Duodenal mucosa (tissue), 2 donors: ENCODE measurements at regions not wholly inside any gene's neighbourhood (a gene's known extent, or its start where the extent isn't known, plus 50 kb on each side); places are given as distances from the start of the nearest gene placed in this dataset.

ENCODE experiments used
- H3K27ac ChIP-seq: one replicate; pipeline ENCODE4 v1.7.0; 2013; ENCODE audit warnings: low read depth, low read length
- H3K27me3 ChIP-seq, 2 donors: one replicate each; pipeline ENCODE4 v1.7.0; 2013; ENCODE audit warnings: low read length in 2 of 2, control low read depth in 1 of 2; ENCODE audit not compliant: insufficient read depth in 2 of 2, control insufficient read depth in 1 of 2
- H3K36me3 ChIP-seq, 2 donors: one replicate each; pipeline ENCODE4 v1.7.0; 2013; ENCODE audit warnings: low read length in 2 of 2, control low read depth in 1 of 2; ENCODE audit not compliant: insufficient read depth in 2 of 2, control insufficient read depth in 1 of 2
- H3K4me1 ChIP-seq, 2 donors: one replicate each; pipeline ENCODE4 v1.7.0; 2013; ENCODE audit warnings: low read length in 2 of 2, control low read depth in 1 of 2; ENCODE audit not compliant: insufficient read depth in 2 of 2, control insufficient read depth in 1 of 2
- H3K4me3 ChIP-seq, 2 donors: one replicate each; pipeline ENCODE4 v1.7.0; 2013; ENCODE audit warnings: low read length in 2 of 2, low read depth in 1 of 2
- H3K9ac ChIP-seq, 2 donors: one replicate each; pipeline ENCODE4 v1.7.0; 2013; ENCODE audit warnings: low read length in 2 of 2, low read depth in 1 of 2
- H3K9me3 ChIP-seq, 2 donors: one replicate each; pipeline ENCODE4 v1.7.0; 2013; ENCODE audit warnings: low read length in 2 of 2, control low read depth in 1 of 2; ENCODE audit not compliant: control insufficient read depth in 1 of 2

- H3K36me3 ChIP-seq, result no peaks in the 10 kb centered on the region
- no peak overlapping the region for H3K4me3 ChIP-seq
- H3K4me1 ChIP-seq, result no peaks in the 10 kb centered on the region
- H3K9me3 ChIP-seq, result no peaks in the 10 kb centered on the region
- no peak overlapping the region for H3K9ac ChIP-seq
- no peak overlapping the region for H3K27ac ChIP-seq
- H3K27me3 ChIP-seq, result no peaks in the 10 kb centered on the region
These were observed 381.0 kb upstream of the USP15 start for GRCh38 chr12:61879229-61879628.

GRCh38 chr12:61880186-61880585 is 380.0 kb upstream of the USP15 start:
- H3K27me3 ChIP-seq, result no peaks in the 10 kb centered on the region
- H3K4me1 ChIP-seq, result no peaks in the 10 kb centered on the region
- H3K9me3 ChIP-seq, result no peaks in the 10 kb centered on the region
- H3K4me3 ChIP-seq, result no peak overlapping the region
- H3K9ac ChIP-seq, result no peak overlapping the region
- H3K36me3 ChIP-seq, result no peaks in the 10 kb centered on the region
- no peak overlapping the region for H3K27ac ChIP-seq

DNA sequence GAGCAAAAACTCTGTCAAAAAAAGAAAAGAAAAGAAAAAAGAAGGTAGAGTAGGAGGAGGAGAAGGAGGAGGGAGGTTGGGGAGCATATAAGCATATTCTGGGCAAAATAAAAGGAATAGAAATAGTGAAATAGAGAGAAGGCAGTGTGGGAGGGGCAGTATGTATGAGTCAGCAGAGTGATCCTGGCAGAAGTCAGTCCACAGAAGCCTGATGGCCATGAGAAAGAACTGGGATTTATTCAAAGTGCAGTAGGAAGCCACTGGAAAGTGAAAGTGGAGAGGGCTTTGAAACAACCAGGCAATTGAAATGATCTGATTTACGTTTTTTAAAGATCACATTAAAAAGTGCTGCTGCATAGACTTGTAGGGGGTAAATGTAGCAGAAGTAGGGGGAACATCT is 368.6 kb upstream of the USP15 start:
- no peak overlapping the region for H3K27ac ChIP-seq
- H3K36me3 ChIP-seq, result no peaks in the 10 kb centered on the region
- H3K9me3 ChIP-seq, result peaks cover 0 to 8% of the 10 kb centered on the region in 2 donors

DNA sequence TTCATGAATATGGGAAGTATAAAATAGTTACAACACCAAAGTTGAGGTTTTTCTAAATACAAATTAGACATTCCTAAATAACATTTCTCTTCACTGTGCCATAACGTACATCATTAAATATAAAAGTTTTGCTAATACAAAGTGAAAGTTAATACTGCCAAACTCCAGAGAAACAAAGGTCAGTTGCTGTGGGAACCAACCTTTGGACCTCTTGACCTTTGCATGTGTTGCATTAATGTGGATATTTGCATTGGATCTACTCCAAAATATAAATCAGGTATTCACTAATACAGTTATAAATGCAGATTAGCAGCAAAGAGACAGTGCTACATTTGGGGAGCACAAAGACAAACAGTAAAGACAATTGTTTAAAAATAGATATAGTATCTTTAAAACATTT is 366.0 kb upstream of the USP15 start:
- H3K9ac ChIP-seq, result no peak overlapping the region
- H3K4me1 ChIP-seq, result no peaks in the 10 kb centered on the region
- peaks cover 2 to 17% of the 10 kb centered on the region in 2 donors for H3K9me3 ChIP-seq
- H3K27ac ChIP-seq, result no peak overlapping the region
- no peak overlapping the region for H3K4me3 ChIP-seq
- no peaks in the 10 kb centered on the region for H3K36me3 ChIP-seq
- H3K27me3 ChIP-seq, result no peaks in the 10 kb centered on the region

More for the DNA sequence above, 368.6 kb upstream of the USP15 start:
- H3K27me3 ChIP-seq, result no peaks in the 10 kb centered on the region
- H3K9ac ChIP-seq, result no peak overlapping the region
- H3K4me1 ChIP-seq, result no peaks in the 10 kb centered on the region
- H3K4me3 ChIP-seq, result no peak overlapping the region

- Histone ChIP-seq H3K27me3 (no peaks in the 10 kb centered on the region), H3K9me3 (peaks cover 2 to 22% of the 10 kb centered on the region in 2 donors), H3K36me3 (no peaks in the 10 kb centered on the region), H3K27ac (no peak overlapping the region), H3K4me3 (no peak overlapping the region), H3K9ac (no peak overlapping the region), H3K4me1 (no peaks in the 10 kb centered on the region)
These were observed 363.8 kb upstream of the USP15 start for GRCh38 chr12:61896436-61896835.

- no peaks in the 10 kb centered on the region for H3K4me1 ChIP-seq
- H3K9me3 ChIP-seq, result peaks cover 2 to 14% of the 10 kb centered on the region in 2 donors
- no peak overlapping the region for H3K27ac ChIP-seq
- H3K4me3 ChIP-seq, result no peak overlapping the region
- H3K9ac ChIP-seq, result no peak overlapping the region
- H3K36me3 ChIP-seq, result no peaks in the 10 kb centered on the region
- H3K27me3 ChIP-seq, result no peaks in the 10 kb centered on the region
These were observed 357.8 kb upstream of the USP15 start for GRCh38 chr12:61902403-61902802.

DNA sequence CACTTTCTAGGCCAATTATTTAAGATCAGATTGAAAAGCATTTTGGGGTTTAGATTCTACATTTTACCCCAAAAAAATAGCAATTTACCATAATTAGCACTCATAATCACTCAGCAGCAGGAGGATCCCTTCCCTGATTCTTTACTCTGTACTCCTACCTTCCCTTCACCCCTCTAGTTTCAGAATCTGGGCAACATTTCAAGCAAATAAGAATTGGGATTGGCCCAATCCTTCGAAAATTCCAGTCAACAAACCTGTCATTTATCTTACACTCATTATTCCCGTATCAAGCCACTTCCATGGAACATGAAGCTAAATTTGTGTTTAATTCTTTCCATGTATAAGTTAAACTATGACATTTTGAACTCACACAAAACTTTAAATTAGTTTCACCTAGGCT is 349.1 kb upstream of the USP15 start:
- Histone ChIP-seq H3K27me3 (no peaks in the 10 kb centered on the region), H3K4me1 (no peaks in the 10 kb centered on the region), H3K9me3 (peaks cover 2 to 4% of the 10 kb centered on the region in 2 donors), H3K36me3 (no peaks in the 10 kb centered on the region), H3K27ac (no peak overlapping the region), H3K4me3 (no peak overlapping the region), H3K9ac (no peak overlapping the region)

DNA sequence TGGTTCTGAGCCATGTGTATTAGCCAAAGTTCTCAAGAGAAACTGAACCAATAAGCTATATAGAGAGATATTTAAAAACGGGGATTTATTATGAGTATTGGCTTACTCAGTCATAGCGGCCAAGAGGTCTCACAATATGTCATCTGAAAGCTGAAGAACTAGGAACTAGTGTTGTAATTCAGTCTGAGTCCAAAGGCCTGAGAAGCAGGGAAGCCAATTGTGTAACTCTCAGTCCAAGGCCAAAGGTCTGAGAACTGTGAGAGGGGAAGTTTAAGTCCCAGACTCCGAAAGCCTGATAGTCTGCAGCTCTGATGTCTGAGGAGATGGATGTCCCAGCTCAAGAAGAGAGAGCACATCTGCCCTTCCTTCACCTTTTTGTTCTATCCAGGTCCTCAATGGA is 344.8 kb upstream of the USP15 start:
- H3K27me3 ChIP-seq, result no peaks in the 10 kb centered on the region
- H3K36me3 ChIP-seq, result no peaks in the 10 kb centered on the region
- no peaks in the 10 kb centered on the region for H3K4me1 ChIP-seq
- peaks cover 0 to 2% of the 10 kb centered on the region in 2 donors for H3K9me3 ChIP-seq
- H3K4me3 ChIP-seq, result no peak overlapping the region
- H3K9ac ChIP-seq, result no peak overlapping the region
- no peak overlapping the region for H3K27ac ChIP-seq

DNA sequence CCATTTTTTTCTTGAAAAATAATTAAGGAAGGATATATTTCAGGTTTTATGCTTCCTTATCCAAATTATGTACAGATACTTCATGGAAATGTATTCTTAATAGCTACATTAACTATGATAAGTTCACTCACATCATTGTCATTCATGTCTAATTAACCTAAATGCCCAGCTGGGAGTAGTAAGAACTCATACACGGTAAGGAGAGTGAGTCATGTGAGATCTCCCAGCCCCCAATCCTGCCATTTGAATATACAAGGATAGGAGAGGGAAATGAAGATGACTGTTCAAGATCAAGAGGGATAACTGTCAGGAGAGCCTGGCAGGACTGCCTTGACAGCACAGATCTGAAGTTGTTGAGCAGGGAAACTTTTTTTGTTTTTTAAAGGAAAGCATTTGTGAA is 343.4 kb upstream of the USP15 start:
- no peaks in the 10 kb centered on the region for H3K36me3 ChIP-seq
- H3K9ac ChIP-seq, result no peak overlapping the region
- no peaks in the 10 kb centered on the region for H3K4me1 ChIP-seq
- peaks cover 2 to 7% of the 10 kb centered on the region in 2 donors for H3K9me3 ChIP-seq
- H3K27me3 ChIP-seq, result no peaks in the 10 kb centered on the region
- no peak overlapping the region for H3K27ac ChIP-seq
- H3K4me3 ChIP-seq, result no peak overlapping the region

- no peaks in the 10 kb centered on the region for H3K4me1 ChIP-seq
- no peaks in the 10 kb centered on the region for H3K36me3 ChIP-seq
- H3K4me3 ChIP-seq, result no peak overlapping the region
- no peak overlapping the region for H3K9ac ChIP-seq
- H3K9me3 ChIP-seq, result peaks cover 3 to 7% of the 10 kb centered on the region in 2 donors
- H3K27ac ChIP-seq, result no peak overlapping the region
- H3K27me3 ChIP-seq, result no peaks in the 10 kb centered on the region
These were observed 340.5 kb upstream of the USP15 start for GRCh38 chr12:61919686-61920085.

DNA sequence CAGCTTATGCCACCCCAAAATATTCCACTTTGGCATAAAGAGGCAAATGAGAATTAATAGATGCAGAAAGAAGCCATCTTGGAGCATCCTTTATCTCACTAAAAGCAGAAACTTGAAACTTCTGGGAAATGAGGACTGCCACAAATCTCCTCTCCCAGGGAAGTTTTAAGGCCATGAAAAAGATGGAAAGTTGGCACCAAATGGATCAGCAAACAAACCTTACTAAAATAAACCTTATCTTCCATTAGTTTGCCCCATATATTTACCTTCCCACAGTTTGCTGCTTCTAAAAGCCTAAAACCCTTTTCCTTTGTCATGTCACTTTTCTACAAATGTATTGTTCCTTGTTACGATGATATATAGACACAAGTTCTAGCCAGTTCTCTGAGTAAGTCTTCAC is 340.0 kb upstream of the USP15 start:
- peaks cover 3 to 7% of the 10 kb centered on the region in 2 donors for H3K9me3 ChIP-seq
- no peaks in the 10 kb centered on the region for H3K27me3 ChIP-seq
- no peaks in the 10 kb centered on the region for H3K36me3 ChIP-seq
- H3K27ac ChIP-seq, result no peak overlapping the region
- no peaks in the 10 kb centered on the region for H3K4me1 ChIP-seq
- no peak overlapping the region for H3K4me3 ChIP-seq
- no peak overlapping the region for H3K9ac ChIP-seq
